GM21717 (cell line): ENCODE measurements at regions not wholly inside any gene's neighbourhood (a gene's known extent, or its start where the extent isn't known, plus 50 kb on each side); places are given as distances from the start of the nearest gene placed in this dataset.
A peak's percentile ranks its signal among the peaks of the same experiment; 100 is the strongest.

Experiments used
- ATAC-seq: cut with Tn5 transposase; IDR thresholded peaks from one replicate; pipeline ENCODE4 v1.9.1; 2021; ENCODE audit warnings: mild to moderate bottlenecking, moderate library complexity; ENCODE audit not compliant: unreplicated experiment

DNA sequence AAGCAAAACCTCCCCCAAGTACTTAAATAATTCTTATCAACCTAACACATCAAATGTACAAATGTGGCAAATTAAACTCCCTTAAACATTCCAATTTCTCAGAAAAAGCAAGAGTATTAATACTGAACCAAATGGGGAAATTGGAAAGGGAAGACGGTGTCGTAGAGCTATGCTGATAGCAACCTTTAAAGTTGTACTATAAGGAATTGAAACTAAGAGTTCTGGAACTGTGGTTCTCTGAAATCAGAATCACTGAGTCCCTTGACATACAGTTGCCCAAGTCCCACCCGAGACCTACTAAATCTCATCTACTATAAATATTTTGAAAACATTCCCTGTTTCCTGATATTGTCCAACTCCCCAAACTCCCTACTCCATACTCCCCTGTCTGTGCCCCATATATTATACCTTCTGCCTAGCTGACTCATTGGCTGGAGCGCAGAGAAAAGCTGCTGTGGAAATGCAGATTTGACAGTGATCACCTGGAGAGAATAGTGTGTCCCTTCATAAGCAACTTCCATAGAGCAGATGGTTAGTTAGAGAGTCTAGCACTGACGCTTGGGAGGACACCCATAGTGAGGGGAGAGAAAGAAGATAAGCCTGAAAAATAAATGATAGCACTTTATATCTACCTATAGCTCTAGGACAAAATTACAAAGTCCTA, 51.4 kb upstream of the ITM2B start:
- ATAC-seq: no peak

DNA sequence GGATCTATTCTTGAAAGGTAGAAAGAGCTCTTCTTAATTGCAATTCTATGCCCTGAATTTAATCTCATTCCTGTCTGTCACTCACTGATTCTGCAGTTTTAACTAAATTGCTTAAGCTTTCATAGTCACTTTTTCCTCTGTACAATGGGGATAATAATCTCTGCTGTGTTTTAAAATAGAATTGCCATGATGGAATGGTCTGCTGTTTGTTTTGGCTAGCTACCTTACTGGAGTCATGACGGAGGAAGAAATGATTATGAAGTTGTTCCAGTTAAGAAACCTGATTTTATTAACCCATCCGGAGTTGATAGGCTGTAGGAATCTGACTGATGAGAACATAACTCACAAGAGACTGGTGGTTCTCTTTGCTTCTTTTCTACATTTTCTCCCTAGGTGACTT, 54.9 kb upstream of the ITM2B start:
- ATAC-seq: no peak

DNA sequence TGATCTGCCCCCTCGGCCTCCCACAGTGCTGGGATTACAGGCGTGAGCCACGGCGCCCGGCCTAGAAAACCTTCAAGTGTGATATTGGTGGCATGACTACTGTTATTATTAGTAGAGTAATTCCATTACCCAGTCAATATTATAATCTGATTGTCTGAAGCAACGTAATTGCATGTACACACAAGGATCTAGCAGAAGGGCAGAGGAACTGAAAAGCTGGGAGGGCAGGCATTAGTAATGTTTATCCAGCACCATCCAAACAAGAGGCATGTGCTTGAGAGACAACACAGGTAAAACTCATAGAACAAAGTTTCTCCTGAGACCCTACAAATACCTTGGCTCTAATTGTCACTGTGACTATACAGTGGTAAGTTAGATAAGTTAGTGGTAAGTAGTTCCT, 56.2 kb upstream of the ITM2B start:
- ATAC-seq: no peak

DNA sequence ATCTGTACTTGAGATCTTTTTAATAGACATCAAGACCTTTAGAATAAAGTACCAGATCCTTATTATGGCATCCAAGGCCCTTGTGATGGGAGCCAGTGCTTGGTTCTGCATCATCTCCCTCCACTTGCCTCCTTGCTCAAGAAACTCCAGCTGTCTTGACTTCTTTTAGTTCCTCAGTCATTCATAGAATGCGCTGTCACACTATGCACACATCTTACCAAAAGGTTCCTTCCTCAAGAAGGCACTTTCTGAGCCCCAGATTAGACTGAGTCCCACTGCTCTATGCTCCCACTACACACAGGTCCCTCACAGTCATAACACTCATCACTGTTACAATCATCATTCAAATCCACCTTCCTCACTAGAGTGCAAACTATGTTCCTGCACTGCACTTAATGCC, 57.8 kb upstream of the ITM2B start:
- no peak for ATAC-seq

DNA sequence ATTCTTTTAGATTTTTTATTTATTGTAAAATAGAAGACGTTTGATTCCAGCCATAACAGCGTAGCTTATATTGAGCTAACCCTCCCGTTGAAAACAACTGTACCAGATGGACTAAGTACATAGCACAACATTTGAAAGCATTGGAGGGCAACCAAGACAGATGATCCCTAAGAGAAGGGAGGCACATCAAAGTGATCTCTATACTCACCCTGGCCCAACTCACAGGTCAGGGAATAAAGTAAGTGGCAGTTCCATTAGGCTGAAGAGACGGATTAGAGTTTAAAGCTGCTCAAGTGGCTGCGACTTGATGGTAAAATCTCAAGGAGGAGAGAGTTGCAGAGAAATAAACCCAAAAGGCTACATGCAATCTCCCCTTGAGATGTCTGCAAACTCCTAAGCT, 65.1 kb upstream of the ITM2B start:
- ATAC-seq: no peak

DNA sequence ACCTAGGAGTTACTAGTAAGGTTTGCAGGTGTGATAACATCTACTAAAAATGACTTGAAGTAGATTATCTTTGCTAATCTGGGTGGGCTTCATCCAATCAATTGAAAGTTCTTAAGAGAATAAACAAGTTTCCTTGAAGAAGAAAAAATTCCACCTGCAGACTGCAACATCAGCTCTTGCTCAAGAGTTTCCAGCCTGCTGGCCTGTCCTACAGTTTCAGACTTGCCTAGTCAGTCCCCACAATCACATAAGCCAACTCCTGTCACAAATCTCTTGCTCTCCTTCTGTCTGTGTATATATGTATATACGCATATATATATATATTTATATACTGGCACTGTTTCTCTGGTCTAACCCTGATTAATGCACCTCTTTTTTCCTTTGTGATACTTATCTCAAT, 67.3 kb upstream of the ITM2B start:
- no peak for ATAC-seq

DNA sequence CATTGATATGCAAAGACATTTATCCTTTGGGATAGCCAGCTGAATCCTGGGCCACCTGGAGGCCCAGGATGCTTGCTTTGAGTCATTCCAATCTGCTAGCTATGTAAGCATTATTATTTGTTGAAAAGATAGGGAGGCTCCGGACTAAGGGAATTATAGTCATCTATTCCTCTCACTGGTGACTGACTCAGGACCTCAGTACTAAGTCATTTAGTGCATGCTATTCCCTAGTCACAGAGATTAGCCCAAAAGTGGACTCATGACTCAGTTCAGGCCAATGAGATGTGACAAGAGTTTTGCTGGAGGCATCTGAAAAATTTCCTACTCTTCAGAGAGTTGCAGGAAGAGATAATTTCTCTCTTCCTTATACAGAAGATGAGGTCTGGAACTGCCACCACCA, 67.9 kb upstream of the ITM2B start:
- ATAC-seq: no peak

DNA sequence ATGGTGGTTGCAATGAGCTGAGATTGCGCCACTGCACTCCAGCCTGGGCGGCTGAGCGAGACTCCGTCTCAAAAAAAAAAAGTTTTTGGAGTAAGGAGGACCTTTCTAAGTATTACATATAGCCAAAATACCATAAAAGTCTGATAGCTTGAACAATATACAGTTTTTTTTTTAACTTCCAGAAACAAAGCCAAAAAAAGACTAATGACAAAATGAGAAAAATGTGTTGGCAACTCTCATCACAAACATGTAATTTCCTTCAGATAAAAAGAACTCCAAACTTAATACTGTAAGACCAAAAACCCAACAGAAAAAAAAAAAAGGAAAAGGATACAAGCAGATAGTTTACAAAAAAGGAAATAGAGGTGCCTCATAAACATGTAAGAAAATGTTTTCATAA, 68.2 kb upstream of the MED4 start:
- no peak for ATAC-seq

DNA sequence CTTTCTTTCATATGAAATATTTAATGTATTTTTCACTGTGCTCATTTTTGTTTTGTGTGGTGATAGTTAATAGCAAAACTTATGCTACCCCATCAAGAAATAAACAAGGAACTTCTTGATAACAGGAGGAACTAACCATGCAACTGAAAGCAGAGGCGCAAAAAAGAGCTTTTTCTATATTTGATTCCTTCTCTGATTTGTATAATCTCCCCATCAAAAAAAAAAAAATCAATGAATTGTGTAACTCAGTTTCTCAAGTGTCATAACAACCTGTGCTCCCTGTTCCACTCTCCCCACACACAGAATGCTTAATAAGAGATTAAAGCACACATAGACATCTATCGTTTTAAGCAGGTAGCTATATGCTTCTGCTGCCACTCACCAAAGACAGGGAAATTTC, 67.3 kb upstream of the MED4 start:
- no peak for ATAC-seq

DNA sequence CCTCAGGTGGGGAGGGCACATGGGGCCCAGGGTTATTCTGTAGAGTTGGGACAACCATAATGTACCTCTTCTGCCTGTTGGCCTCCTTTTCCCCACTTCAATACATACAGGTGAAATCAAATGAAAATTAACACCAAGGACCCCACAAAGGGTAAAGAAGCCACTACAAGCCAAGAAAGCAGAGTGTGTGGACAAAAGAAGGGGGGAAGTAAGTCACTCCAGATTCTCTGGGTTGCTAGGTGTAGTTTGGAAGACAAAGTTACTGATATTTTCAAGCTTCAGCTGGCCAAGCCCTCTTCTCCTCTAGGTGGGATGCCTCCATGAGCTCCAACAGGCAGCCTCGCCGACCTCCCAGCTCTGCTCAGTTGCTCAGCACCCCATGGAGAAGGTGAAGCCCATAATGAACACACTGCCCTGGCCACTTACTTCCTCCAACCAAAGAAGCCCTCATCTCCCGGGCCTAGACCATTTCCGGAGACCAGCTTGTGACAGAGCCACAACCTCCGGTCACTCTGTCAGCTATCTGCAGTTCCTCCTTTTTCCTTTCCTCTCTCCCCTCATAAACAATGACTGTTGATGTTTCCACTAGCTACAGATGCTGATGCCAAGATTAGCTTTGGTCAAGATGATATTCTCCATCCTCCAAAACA, 66.8 kb upstream of the MED4 start:
- ATAC-seq: no peak

DNA sequence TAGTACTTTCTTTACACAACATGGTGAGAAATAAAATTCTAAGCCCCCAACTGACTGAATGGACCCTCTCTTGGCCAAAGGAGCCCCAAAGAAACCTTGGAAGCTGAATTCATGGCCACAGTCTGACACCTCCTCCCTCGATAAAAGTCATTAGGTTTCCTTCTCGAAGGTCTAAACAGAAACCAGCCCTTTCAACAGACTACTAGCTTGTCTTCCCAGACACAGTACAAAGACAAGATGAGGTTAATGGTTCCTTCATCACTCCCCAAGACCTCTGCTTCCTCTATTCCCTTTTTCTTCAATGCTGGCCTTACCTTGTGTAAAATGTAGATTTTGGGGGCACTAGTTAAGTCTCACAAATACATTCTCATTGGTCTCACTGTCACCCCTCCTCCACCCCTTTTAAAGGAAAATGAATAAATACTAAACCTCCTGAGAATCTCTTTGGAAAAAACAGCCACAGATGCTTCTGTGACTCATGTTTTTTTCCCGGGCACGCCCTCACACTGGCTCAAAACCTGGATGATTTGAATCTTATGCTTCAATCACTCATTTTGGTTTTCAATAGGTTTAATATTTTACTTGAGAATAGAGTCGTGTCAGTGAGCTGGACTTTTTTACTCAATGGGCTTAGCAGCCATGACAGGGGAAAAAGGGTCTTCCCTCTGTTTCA, 65.8 kb upstream of the MED4 start:
- ATAC-seq: no peak

DNA sequence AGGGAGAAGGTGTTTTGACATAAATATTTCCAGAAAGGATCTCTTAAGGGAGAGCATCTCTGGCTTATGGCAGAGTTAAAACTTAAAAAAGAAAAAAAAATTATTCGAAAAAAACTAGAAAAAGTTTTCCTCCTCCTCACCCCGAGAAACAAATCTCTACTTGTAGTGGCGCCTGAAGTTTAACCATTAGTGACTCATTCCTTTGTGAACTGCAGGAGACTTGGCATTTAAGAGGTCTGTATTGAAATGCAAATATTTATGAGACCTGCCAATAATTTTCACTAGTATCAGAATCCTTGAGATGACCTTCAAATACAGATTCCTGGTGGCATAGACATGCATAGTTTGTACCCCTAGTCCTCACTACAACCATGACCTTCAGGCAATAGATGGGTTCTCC, 64.9 kb upstream of the MED4 start:
- no peak for ATAC-seq

DNA sequence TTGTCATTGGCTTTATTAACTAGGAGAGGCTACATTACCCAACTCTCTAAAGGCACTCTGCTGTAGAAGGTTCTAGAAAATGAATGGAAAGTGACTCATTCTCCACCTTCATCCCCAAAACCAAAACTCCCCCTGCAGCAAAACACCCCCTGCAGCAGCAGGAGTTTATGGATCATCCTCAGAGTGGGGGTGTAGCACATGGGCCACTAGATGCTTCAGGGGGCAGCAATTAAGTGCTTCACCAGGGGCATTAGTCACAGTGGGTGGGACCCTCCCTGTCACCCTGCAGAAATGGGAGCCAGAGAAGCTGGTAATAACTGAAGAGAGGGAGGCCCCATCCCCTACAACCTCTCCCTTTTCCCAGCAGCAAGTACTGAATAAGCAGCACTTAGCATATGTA, 64.5 kb upstream of the MED4 start:
- ATAC-seq: no peak

DNA sequence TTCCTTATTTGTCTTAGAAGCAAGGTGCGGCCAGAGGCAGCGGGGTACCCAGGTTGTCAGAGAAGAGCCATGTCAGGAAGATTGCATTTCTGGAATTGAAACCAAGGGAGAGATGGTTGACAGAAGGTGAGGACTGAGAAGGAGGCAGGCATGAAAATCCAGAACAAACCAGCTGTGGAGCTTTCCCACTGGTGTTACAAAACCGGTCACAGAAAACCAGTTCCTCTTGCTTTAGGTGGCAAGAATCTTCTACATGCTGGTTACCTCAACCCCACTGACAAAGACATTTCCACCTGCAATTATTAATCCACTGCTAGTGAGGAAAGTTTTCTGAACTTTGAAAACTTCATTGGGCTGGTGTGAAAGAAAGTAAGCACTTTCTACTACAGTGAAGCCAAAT, 64.0 kb upstream of the MED4 start:
- ATAC-seq: no peak

DNA sequence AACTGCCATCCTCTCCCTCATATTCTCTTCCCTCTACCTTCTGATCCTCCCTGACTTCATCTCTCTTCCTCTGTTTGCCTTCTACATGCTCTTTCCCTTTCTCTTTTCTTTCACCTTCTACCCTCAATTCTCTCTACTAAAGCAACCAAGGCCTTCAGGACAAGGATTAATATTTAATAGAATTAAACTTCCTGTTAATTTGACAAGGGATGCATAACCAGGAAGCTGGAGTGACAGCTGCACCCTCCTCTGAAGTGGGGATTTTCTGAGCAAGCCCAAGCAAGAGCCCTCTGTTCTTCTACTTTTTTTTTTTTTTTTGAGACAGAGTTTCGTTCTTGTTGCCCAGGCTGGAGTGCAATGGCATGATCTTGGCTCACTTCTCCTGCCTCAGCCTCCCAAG, 63.4 kb upstream of the MED4 start:
- peak; percentile 43 for ATAC-seq

DNA sequence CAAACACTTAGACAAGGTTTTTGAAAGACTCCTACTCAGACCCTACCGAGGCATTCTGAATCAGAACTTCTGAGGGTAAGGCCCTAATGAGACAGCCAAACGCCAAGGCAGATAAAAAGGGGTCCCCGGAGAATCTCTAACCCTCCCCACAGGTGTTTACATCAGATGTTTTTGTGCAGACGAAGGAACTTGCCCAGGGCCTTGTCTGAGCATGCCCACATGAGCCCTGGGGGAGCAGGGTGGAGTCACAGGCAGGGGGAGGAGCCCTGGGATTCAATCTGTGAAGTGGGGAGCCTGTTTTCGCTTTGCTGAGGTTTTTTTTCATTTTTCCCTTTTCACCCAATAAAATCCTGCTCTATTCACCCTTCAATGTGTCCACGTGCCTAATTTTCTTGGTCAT, 61.6 kb upstream of the MED4 start:
- ATAC-seq: no peak

DNA sequence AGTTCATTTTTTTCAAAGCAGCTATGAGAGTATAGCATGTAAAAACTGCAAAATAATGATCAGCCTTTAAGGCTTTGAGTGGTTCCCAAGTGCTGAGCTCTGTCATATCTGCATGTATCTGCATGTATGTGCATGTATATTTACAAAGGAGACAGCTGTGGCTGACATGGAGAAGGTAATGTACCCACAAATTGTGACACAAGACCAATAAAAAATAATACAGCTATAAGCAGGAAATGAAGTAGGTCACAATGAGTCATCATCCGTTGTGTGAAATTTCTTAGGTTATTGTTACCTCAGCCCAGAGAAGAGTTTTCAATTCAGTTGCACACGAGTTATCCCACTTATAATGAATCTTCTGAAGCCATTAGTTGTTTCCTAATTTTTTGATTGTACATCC, 60.9 kb upstream of the MED4 start:
- ATAC-seq: no peak

DNA sequence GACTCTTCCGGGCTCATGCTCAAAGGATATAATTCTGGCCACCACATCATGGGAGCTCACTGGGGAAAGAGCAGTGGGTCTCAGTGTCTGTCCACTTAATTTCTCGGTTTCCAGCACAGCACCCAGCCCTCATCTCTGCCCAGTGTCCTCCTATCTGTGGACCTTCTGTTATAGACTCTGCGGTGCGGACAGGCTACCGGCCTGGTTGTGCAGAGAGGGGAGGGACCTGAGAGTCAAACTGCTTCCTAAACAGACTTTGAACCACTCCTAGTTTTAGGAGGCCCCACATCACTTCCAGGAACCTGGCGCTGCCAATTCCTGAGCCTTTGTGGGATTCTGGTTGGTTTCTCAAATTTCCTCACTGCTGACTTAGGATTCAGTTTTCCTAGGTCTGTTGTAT, 59.8 kb upstream of the MED4 start:
- no peak for ATAC-seq

DNA sequence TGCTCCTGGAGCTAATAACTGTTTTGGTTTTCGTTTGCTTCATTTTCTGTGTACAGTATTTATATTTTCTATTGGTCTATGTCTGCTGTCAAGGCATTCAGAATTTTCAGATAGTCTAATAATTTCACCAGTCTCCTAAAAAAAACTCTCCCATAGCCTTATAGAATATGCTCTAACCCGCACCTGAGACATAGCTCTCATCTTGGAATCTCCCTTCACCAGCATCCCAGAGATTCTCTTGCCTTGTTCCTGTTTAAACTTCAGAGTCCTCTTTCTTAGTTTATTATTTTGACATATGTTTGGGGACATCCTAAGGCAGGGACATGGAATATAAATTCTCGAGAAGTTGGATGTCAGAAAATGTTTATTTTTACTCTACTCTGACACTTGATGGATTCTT, 58.3 kb upstream of the MED4 start:
- no peak for ATAC-seq

DNA sequence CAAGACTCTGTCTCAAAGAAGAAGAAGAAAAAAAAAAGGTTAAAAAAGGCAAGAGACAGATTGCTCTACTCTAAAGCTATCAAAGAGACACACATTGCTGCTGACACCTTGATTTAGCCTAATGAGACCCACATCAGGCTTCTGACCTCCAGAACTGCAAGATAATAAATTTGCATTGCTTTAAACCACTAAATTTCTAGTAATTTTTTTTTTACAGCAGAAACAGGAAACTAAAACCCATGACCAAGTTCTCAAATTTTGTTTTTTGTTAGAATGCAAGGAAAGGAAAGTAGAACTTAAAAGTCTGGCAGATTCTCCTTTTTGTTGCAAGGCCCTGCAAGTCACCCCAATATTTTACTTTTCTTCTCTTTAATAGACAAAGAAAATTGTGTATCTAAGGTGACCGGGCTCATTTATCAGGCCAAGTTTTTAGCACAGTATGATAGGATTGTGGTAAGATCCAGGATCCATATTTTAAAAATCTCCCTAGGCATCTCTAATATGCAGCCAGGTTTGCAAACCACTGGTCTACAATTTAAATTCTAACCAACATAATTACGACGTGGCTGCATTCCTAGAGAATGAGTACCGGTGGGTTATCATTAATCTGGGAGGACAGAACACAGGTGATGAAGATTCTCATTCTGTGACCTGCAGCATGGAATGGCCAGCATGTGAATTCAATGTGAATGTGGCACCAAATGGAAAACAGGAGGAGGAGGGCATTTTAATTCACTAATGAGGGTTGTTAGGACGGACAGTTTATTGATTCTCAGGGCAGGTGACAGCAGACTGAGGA, 56.7 kb upstream of the MED4 start:
- no peak for ATAC-seq

DNA sequence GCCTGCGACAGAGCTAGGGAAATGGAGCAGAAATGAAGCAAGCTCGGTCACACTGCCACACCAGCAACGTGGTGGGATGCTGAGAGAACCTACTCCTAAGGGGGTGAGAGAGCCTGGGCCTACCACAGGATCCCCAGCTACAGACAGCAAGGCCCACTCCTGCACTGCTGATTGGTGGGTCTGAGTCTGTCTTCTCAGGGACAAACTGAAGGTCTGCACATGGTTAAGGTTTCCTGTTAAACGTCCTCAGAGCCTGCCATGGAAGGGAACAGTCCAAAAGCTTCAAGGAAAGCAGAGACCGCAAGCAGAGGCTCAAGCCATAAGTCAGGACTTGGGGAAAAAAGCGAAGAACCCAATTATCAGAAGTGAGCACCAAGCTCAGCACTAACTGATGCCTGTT, 53.5 kb upstream of the MED4 start:
- ATAC-seq: no peak

DNA sequence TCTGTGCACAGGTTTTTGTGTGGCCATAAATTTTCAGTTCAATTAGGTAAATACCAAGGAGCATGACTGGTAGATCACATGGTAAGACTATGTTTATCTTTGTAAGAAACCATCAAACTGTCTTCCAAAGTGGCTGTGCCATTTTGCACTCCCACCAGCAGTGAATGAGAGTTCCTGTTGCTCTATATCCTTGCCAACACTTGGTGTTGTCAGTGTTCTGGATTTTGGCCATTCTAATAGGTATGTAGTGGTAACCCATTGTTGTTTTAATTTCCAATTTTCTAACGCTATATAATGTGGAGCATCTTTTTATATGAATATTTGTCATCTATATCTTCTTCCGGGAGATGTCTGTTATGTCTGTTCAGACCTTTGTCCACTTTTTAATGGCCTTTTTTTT, 51.7 kb upstream of the MED4 start:
- ATAC-seq: no peak
